ENCODE measurements at regions not wholly inside any gene's neighbourhood (a gene's known extent, or its start where the extent isn't known, plus 50 kb on each side); places are given as distances from the start of the nearest gene placed in this dataset.

DNA sequence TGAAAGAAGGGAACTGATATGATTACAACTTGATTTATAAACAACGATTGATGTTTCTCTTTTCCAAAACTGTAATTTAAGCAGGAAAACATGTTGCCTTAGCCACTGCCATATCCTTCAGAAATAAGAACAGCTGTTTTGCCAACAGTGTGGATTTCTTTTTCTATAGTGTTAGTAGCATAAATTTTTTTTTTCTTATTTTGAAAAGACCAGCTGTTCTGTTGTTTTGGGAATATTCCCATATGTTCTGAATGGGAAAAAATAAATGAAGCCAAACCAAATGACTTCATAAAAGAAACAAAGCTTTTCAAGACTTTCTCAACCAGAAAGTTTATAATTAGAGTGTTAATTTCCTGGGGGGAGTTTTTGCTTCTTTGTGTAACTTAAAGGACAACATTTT lies 83.9 kb upstream of the ARHGAP24 start:
- TF ChIP-seq ZNF70 (CRISPR knock-in tag; IDR thresholded peaks at IDR 0.05) (no peak), ZFP30 (CRISPR knock-in tag; IDR thresholded peaks at IDR 0.05) (no peak), TOX (CRISPR knock-in tag; IDR thresholded peaks at IDR 0.05; ENCODE audit: borderline replicate concordance) (no peak), ARNTL (CRISPR knock-in tag; IDR thresholded peaks at IDR 0.05; ENCODE audit: borderline replicate concordance, low read depth) (no peak), RARB (CRISPR knock-in tag; IDR thresholded peaks at IDR 0.05) (no peak), CSDC2 (CRISPR knock-in tag; IDR thresholded peaks at IDR 0.05) (no peak), ISL1 (CRISPR knock-in tag; IDR thresholded peaks at IDR 0.05) (no peak), PPARA (CRISPR knock-in tag; IDR thresholded peaks at IDR 0.05; ENCODE audit: borderline replicate concordance) (no peak)
- TF ChIP-seq, protein P1, sequence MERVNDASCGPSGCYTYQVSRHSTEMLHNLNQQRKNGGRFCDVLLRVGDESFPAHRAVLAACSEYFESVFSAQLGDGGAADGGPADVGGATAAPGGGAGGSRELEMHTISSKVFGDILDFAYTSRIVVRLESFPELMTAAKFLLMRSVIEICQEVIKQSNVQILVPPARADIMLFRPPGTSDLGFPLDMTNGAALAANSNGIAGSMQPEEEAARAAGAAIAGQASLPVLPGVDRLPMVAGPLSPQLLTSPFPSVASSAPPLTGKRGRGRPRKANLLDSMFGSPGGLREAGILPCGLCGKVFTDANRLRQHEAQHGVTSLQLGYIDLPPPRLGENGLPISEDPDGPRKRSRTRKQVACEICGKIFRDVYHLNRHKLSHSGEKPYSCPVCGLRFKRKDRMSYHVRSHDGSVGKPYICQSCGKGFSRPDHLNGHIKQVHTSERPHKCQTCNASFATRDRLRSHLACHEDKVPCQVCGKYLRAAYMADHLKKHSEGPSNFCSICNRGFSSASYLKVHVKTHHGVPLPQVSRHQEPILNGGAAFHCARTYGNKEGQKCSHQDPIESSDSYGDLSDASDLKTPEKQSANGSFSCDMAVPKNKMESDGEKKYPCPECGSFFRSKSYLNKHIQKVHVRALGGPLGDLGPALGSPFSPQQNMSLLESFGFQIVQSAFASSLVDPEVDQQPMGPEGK (CRISPR knock-in tag; IDR thresholded peaks at IDR 0.05; ENCODE audit: borderline replicate concordance), result no peak
- TF ChIP-seq, protein P2, sequence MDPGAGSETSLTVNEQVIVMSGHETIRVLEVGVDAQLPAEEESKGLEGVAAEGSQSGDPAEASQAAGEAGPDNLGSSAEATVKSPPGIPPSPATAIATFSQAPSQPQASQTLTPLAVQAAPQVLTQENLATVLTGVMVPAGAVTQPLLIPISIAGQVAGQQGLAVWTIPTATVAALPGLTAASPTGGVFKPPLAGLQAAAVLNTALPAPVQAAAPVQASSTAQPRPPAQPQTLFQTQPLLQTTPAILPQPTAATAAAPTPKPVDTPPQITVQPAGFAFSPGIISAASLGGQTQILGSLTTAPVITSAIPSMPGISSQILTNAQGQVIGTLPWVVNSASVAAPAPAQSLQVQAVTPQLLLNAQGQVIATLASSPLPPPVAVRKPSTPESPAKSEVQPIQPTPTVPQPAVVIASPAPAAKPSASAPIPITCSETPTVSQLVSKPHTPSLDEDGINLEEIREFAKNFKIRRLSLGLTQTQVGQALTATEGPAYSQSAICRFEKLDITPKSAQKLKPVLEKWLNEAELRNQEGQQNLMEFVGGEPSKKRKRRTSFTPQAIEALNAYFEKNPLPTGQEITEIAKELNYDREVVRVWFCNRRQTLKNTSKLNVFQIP (CRISPR knock-in tag; IDR thresholded peaks at IDR 0.05; ENCODE audit: borderline replicate concordance, low read depth), result no peak
- TF ChIP-seq, protein P3, sequence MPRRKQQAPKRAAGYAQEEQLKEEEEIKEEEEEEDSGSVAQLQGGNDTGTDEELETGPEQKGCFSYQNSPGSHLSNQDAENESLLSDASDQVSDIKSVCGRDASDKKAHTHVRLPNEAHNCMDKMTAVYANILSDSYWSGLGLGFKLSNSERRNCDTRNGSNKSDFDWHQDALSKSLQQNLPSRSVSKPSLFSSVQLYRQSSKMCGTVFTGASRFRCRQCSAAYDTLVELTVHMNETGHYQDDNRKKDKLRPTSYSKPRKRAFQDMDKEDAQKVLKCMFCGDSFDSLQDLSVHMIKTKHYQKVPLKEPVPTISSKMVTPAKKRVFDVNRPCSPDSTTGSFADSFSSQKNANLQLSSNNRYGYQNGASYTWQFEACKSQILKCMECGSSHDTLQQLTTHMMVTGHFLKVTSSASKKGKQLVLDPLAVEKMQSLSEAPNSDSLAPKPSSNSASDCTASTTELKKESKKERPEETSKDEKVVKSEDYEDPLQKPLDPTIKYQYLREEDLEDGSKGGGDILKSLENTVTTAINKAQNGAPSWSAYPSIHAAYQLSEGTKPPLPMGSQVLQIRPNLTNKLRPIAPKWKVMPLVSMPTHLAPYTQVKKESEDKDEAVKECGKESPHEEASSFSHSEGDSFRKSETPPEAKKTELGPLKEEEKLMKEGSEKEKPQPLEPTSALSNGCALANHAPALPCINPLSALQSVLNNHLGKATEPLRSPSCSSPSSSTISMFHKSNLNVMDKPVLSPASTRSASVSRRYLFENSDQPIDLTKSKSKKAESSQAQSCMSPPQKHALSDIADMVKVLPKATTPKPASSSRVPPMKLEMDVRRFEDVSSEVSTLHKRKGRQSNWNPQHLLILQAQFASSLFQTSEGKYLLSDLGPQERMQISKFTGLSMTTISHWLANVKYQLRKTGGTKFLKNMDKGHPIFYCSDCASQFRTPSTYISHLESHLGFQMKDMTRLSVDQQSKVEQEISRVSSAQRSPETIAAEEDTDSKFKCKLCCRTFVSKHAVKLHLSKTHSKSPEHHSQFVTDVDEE (CRISPR knock-in tag; IDR thresholded peaks at IDR 0.05), result no peak
